GM18505 (cell line): ENCODE measurements at regions not wholly inside any gene's neighbourhood (a gene's known extent, or its start where the extent isn't known, plus 50 kb on each side); places are given as distances from the start of the nearest gene placed in this dataset.
A peak's percentile ranks its signal among the peaks of the same experiment; 100 is the strongest.

Experiments used
- ATAC-seq: cut with Tn5 transposase; IDR thresholded peaks from one replicate; pipeline ENCODE4 v1.9.1; 2021; ENCODE audit not compliant: unreplicated experiment
- POLR2A ChIP-seq: IDR thresholded peaks from 4 replicates; pipeline ENCODE4 v1.6.1; 2011; ENCODE audit warnings: borderline replicate concordance; ENCODE audit not compliant: insufficient read depth, insufficient read length; ENCODE audit errors: extremely low read depth

- ATAC-seq = no peak
- no peak for TF ChIP-seq POLR2A
These were observed 398.5 kb downstream of the PDCD6IP start for GRCh38 chr3:34196914-34197313.

GRCh38 chr3:34198309-34198708, 399.9 kb downstream of the PDCD6IP start:
- ATAC-seq = peak; percentile 39
- no peak for TF ChIP-seq POLR2A

GRCh38 chr3:34200576-34200975, 402.1 kb downstream of the PDCD6IP start:
- TF ChIP-seq POLR2A = no peak
- ATAC-seq = peak; percentile 97

- TF ChIP-seq POLR2A = no peak
- ATAC-seq = no peak
These were observed 404.5 kb downstream of the PDCD6IP start for GRCh38 chr3:34202975-34203374.

- no peak for TF ChIP-seq POLR2A
- no peak for ATAC-seq
These were observed 405.0 kb downstream of the PDCD6IP start for GRCh38 chr3:34203386-34203785.

- TF ChIP-seq POLR2A = no peak
- ATAC-seq = no peak
These were observed 408.6 kb downstream of the PDCD6IP start for GRCh38 chr3:34207002-34207401.

- no peak for ATAC-seq
- no peak for TF ChIP-seq POLR2A
These were observed 409.4 kb downstream of the PDCD6IP start for GRCh38 chr3:34207806-34208205.

GRCh38 chr3:34212175-34212574, 413.7 kb downstream of the PDCD6IP start:
- TF ChIP-seq POLR2A = no peak
- no peak for ATAC-seq

- no peak for TF ChIP-seq POLR2A
- no peak for ATAC-seq
These were observed 414.2 kb downstream of the PDCD6IP start for GRCh38 chr3:34212656-34213055.

- no peak for ATAC-seq
- TF ChIP-seq POLR2A = no peak
These were observed 415.0 kb downstream of the PDCD6IP start for GRCh38 chr3:34213478-34213877.

- TF ChIP-seq POLR2A = no peak
- ATAC-seq = no peak
These were observed 418.4 kb downstream of the PDCD6IP start for GRCh38 chr3:34216711-34217335.

- no peak for ATAC-seq
- TF ChIP-seq POLR2A = no peak
These were observed 420.4 kb downstream of the PDCD6IP start for GRCh38 chr3:34218706-34219385.

GRCh38 chr3:34219556-34219955, 421.1 kb downstream of the PDCD6IP start:
- TF ChIP-seq POLR2A = no peak
- no peak for ATAC-seq

- no peak for TF ChIP-seq POLR2A
- ATAC-seq = no peak
These were observed 427.5 kb downstream of the PDCD6IP start for GRCh38 chr3:34225821-34226366.
